Limb (tissue), 2 donors: ENCODE measurements at regions not wholly inside any gene's neighbourhood (a gene's known extent, or its start where the extent isn't known, plus 50 kb on each side); places are given as distances from the start of the nearest gene placed in this dataset.
A peak's percentile ranks its signal among the peaks of the same experiment; 100 is the strongest.

ENCODE experiments used
- DNase-seq, 2 donors: peaks; one replicate each; pipeline ENCODE4 v3.0.0-alpha.2; 2016; ENCODE audit errors: extremely low spot score in 2 of 2

- peak; percentile 31 to 74 for DNase-seq
Measured at GRCh38 chr11:70625582-70626518, 227.5 kb downstream of the CTTN start.

- DNase-seq, result no peak
Measured at GRCh38 chr11:70627219-70627618, 228.9 kb downstream of the CTTN start.

GRCh38 chr11:70628176-70628854, 230.0 kb downstream of the CTTN start:
- DNase-seq, result no peak

- DNase-seq, result peak; percentile 57 to 66
Measured at GRCh38 chr11:70628855-70629844, 230.8 kb downstream of the CTTN start.

GRCh38 chr11:70630068-70630467, 231.7 kb downstream of the CTTN start:
- no peak for DNase-seq

GRCh38 chr11:70630816-70631623, 232.7 kb downstream of the CTTN start:
- no peak for DNase-seq

- DNase-seq, result no peak
Measured at GRCh38 chr11:70631624-70632047, 233.3 kb downstream of the CTTN start.

- no peak for DNase-seq
Measured at GRCh38 chr11:70633610-70634009, 235.3 kb downstream of the CTTN start.

GRCh38 chr11:70636659-70637058, 238.3 kb downstream of the CTTN start:
- no peak for DNase-seq

GRCh38 chr11:70637186-70637800, 239.0 kb downstream of the CTTN start:
- DNase-seq, result no peak

- no peak for DNase-seq
Measured at GRCh38 chr11:70637949-70638583, 239.7 kb downstream of the CTTN start.

GRCh38 chr11:70640408-70640807, 242.1 kb downstream of the CTTN start:
- no peak for DNase-seq

GRCh38 chr11:70641369-70641768, 243.0 kb downstream of the CTTN start:
- no peak for DNase-seq

- DNase-seq, result no peak
Measured at GRCh38 chr11:70642266-70642665, 243.9 kb downstream of the CTTN start.

GRCh38 chr11:70643642-70644041, 245.3 kb downstream of the CTTN start:
- DNase-seq, result no peak

GRCh38 chr11:70644343-70645060, 246.2 kb downstream of the CTTN start:
- DNase-seq, result no peak

GRCh38 chr11:70645537-70645936, 247.2 kb downstream of the CTTN start:
- DNase-seq, result no peak

GRCh38 chr11:70646272-70647049, 248.1 kb downstream of the CTTN start:
- DNase-seq, result no peak
